IPS-15b (cell line): ENCODE measurements at regions not wholly inside any gene's neighbourhood (a gene's known extent, or its start where the extent isn't known, plus 50 kb on each side); places are given as distances from the start of the nearest gene placed in this dataset.

ENCODE experiments used
- H3K27me3 ChIP-seq: one replicate; pipeline ENCODE4 v1.6.1; 2013; ENCODE audit warnings: low read length; ENCODE audit not compliant: control insufficient read depth, insufficient read depth
- H3K36me3 ChIP-seq: one replicate; pipeline ENCODE4 v1.6.1; 2013; ENCODE audit warnings: low read length; ENCODE audit not compliant: control insufficient read depth, insufficient read depth
- H3K4me1 ChIP-seq: one replicate; pipeline ENCODE4 v1.6.1; 2013; ENCODE audit warnings: mild to moderate bottlenecking, low read length; ENCODE audit not compliant: control insufficient read depth, insufficient read depth
- H3K4me3 ChIP-seq: one replicate; pipeline ENCODE4 v1.5.1; 2013; ENCODE audit warnings: low read depth, low read length
- H3K9ac ChIP-seq: one replicate; pipeline ENCODE4 v1.6.1; 2013; ENCODE audit warnings: low read depth, mild to moderate bottlenecking, low read length
- H3K9me3 ChIP-seq: one replicate; pipeline ENCODE4 v1.6.1; 2013; ENCODE audit warnings: mild to moderate bottlenecking, low read length; ENCODE audit not compliant: control insufficient read depth, insufficient read depth

GRCh38 chr2:33673937-33674336 lies 74.8 kb upstream of the FAM98A start:
- Histone ChIP-seq H3K36me3 (no peaks in the 10 kb centered on the region), H3K4me3 (no peak overlapping the region), H3K9me3 (no peaks in the 10 kb centered on the region)

DNA sequence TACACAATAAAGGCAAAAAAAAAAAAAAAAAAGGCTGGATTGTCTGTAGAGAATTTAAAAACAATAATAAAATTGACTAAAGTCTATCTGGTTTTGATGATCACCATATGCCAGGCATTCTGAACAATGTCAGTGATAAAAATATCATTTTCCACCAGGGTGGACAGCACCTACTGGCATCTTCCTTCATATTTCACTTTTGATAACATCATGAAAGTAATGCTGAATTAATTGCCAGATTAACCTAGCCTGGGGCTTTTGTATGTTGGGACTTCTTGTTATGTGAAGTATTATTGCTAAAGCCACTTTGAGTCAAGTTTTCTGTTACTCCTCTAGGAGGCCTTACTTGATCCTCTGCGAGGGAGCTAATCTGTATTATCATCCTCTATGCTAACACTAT lies 73.8 kb upstream of the FAM98A start:
- no peaks in the 10 kb centered on the region for H3K4me1 ChIP-seq

More at GRCh38 chr2:33673937-33674336, 74.8 kb upstream of the FAM98A start:
- H3K27me3 ChIP-seq: no peaks in the 10 kb centered on the region
- peaks cover 5% of the 10 kb centered on the region for H3K4me1 ChIP-seq
- no peak overlapping the region for H3K9ac ChIP-seq

DNA sequence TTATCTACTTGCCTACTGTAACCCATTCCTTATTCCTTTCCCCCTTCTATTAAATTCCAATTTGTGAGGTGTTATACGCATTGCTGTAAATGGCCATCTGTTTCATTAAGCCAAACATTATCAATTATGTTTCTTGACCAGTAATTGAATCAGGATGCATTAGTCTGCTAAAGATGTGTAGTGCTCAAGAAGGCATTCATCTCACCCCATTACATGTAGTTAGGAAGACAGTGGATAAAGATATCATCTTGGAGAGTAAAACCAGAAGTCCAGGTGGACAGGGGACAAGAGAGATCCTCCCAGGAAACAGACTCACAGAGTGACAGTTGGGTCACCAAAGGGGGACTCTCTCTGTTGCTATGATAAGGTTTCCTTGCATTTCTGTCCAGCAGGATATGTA lies 73.3 kb upstream of the FAM98A start:
- no peak overlapping the region for H3K9ac ChIP-seq
- H3K27me3 ChIP-seq: no peaks in the 10 kb centered on the region
- H3K4me1 ChIP-seq: no peaks in the 10 kb centered on the region
- H3K36me3 ChIP-seq: no peaks in the 10 kb centered on the region
- no peak overlapping the region for H3K4me3 ChIP-seq
- no peaks in the 10 kb centered on the region for H3K9me3 ChIP-seq

More for the DNA sequence above, 73.8 kb upstream of the FAM98A start:
- no peaks in the 10 kb centered on the region for H3K9me3 ChIP-seq
- H3K4me3 ChIP-seq: no peak overlapping the region
- H3K27me3 ChIP-seq: no peaks in the 10 kb centered on the region
- H3K36me3 ChIP-seq: no peaks in the 10 kb centered on the region
- no peak overlapping the region for H3K9ac ChIP-seq

GRCh38 chr2:33671198-33671597 lies 72.1 kb upstream of the FAM98A start:
- no peaks in the 10 kb centered on the region for H3K27me3 ChIP-seq
- H3K4me3 ChIP-seq: no peak overlapping the region
- no peaks in the 10 kb centered on the region for H3K4me1 ChIP-seq
- no peaks in the 10 kb centered on the region for H3K9me3 ChIP-seq
- H3K9ac ChIP-seq: no peak overlapping the region
- no peaks in the 10 kb centered on the region for H3K36me3 ChIP-seq

GRCh38 chr2:33670392-33670937 lies 71.4 kb upstream of the FAM98A start:
- H3K9me3 ChIP-seq: no peaks in the 10 kb centered on the region
- H3K4me1 ChIP-seq: no peaks in the 10 kb centered on the region
- H3K36me3 ChIP-seq: no peaks in the 10 kb centered on the region
- H3K27me3 ChIP-seq: no peaks in the 10 kb centered on the region
- H3K9ac ChIP-seq: no peak overlapping the region
- no peak overlapping the region for H3K4me3 ChIP-seq

- no peak overlapping the region for H3K9ac ChIP-seq
- peaks cover 4% of the 10 kb centered on the region for H3K36me3 ChIP-seq
- H3K4me3 ChIP-seq: no peak overlapping the region
- H3K27me3 ChIP-seq: no peaks in the 10 kb centered on the region
- no peaks in the 10 kb centered on the region for H3K4me1 ChIP-seq
- H3K9me3 ChIP-seq: no peaks in the 10 kb centered on the region
Measured at GRCh38 chr2:33666879-33667278, 67.8 kb upstream of the FAM98A start.

GRCh38 chr2:33665039-33665438 lies 65.9 kb upstream of the FAM98A start:
- Histone ChIP-seq H3K4me3 (no peak overlapping the region), H3K36me3 (peaks cover 4% of the 10 kb centered on the region), H3K9ac (no peak overlapping the region), H3K4me1 (no peaks in the 10 kb centered on the region), H3K27me3 (no peaks in the 10 kb centered on the region), H3K9me3 (no peaks in the 10 kb centered on the region)

DNA sequence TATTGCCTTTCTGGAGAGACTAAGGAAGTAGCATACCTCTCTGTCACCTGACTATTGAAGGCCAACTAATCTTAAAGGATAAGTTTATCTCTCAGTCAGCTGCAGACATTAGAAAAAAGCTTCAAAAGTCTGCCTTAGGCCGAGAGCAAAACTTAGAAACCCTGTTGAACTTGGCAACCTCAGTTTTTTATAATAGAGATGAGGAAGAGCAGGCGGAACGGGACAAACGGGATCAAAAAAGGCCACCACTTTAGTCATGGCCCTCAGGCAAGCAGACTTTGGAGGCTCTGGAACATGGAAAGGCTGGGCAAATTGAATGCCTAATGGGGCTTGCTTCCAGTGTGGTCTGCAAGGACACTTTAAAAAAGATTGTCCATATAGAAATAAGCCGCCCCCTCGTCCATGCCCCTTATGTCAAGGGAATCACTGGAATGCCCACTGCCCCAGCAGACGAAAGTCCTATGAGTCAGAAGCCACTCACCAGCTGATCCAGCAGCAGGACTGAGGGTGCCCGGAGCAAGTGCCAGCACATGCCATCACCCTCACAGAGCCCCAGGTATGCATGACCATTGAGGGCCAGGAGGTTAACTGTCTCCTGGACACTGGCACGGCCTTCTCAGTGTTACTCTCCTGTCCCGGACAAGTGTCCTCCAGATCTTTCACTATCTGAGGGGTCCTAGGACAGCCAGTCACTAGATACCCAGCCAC lies 61.5 kb upstream of the FAM98A start:
- Histone ChIP-seq H3K9ac (no peak overlapping the region), H3K36me3 (peaks cover 4% of the 10 kb centered on the region), H3K9me3 (no peaks in the 10 kb centered on the region), H3K4me3 (no peak overlapping the region), H3K27me3 (no peaks in the 10 kb centered on the region), H3K4me1 (no peaks in the 10 kb centered on the region)

GRCh38 chr2:33655626-33656320 lies 56.7 kb upstream of the FAM98A start:
- Histone ChIP-seq H3K4me3 (no peak overlapping the region), H3K9ac (no peak overlapping the region), H3K4me1 (no peaks in the 10 kb centered on the region), H3K36me3 (no peaks in the 10 kb centered on the region), H3K9me3 (peaks cover 2% of the 10 kb centered on the region), H3K27me3 (no peaks in the 10 kb centered on the region)

DNA sequence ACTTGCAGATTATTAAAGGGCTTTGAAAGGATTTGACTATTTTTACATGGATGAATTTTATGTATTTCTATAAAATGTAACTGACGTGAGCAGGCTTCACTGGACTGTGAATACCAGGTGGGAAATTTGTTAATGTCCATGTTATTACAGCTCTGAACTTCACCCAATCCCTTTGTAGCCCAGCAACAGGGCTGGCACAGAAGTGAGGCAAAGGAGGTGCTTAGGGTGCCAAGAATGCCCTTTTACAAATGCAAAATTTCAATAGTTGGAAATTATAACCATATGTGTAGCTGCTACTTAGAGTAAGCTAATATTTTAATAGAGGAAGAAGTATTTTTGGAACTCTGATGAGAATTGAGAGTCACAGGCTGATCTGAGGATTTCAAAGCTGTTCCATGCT lies 53.7 kb upstream of the FAM98A start:
- Histone ChIP-seq H3K9me3 (peaks cover 2% of the 10 kb centered on the region), H3K27me3 (no peaks in the 10 kb centered on the region), H3K4me3 (no peak overlapping the region), H3K4me1 (no peaks in the 10 kb centered on the region), H3K36me3 (no peaks in the 10 kb centered on the region), H3K9ac (no peak overlapping the region)

DNA sequence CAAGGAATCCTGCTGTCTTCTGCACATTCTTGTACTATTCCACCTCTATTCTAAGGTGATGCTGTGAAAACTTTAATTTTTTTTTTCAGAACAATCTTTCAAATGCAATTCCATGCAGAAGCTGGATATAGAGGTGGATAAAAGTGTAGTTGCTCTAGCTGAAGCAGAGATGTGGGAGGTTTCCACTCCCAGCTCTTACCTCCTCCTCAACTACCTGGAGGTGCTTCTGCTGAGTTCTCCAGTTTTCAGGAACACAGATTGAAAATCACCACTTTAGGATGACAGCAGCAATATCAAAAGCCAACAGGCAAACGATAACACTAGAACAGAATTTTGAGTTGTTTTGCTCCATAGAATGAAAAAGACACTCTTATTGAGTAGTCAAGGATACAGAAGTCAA lies 51.1 kb upstream of the FAM98A start:
- Histone ChIP-seq H3K4me1 (no peaks in the 10 kb centered on the region), H3K27me3 (no peaks in the 10 kb centered on the region), H3K36me3 (no peaks in the 10 kb centered on the region), H3K4me3 (no peak overlapping the region), H3K9ac (no peak overlapping the region), H3K9me3 (peaks cover 2% of the 10 kb centered on the region)
